ENCODE measurements at regions not wholly inside any gene's neighbourhood (a gene's known extent, or its start where the extent isn't known, plus 50 kb on each side); places are given as distances from the start of the nearest gene placed in this dataset.

DNA sequence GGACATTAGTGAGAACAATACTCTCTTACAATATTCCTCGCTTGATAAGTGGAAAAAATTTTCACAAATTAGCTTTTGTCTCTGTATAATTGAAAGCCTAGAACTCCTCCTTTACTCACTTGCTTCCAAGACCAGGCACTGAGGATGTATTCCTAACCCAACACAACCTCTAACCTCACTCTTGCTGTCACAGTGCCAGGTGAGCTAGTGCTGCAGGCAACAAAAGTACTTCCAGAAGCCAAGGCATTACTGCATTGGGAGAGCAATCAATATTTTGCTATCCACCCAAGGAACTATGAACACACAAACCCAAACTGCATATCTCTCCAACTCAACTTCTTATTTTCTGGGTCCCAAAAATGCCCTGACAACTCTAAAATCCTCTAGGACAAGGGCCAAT is 1081.0 kb downstream of the VRK1 start:
- dilution Hi-C loops (cut with HindIII; ENCODE audit: low sequenced_read_pairs, unreplicated experiment) (no loop called here), in situ Hi-C loops (cut with MboI; ENCODE audit: low sequenced_read_pairs) (no loop called here), intact Hi-C loops (cut with micrococcal nuclease) (no loop called here)
- Histone ChIP-seq H3K36me3 (ENCODE audit: control insufficient read depth, insufficient read depth, low read length) (no peaks in the 10 kb centered on the region), H2BK20ac (ENCODE audit: low read depth, low read length) (no peak overlapping the region), H4K8ac (ENCODE audit: low read depth in 2 of 2, low read length in 2 of 2) (no peak overlapping the region), H3K56ac (ENCODE audit: extremely low read depth, insufficient read depth, low read length) (no peak overlapping the region), H3K4ac (ENCODE audit: low read depth, low read length) (no peak overlapping the region), H3K9ac (ENCODE audit: low read depth, low read length) (no peak overlapping the region), H3K18ac (ENCODE audit: low read depth, low read length) (no peak overlapping the region), H4K5ac (ENCODE audit: low read depth, low read length) (no peak overlapping the region), H3K4me2 (ENCODE audit: low read depth, low read length) (no peak overlapping the region), H3K9me3 (ENCODE audit: control insufficient read depth, insufficient read depth, low read length) (peaks cover 21% of the 10 kb centered on the region), H3K4me3 (ENCODE audit: insufficient read depth, low read depth, low read length) (no peak overlapping the region), H2AFZ (replicated peaks; ENCODE audit: low read length, poor library complexity) (no peak overlapping the region), H4K20me1 (ENCODE audit: insufficient read depth, low read length) (no peaks in the 10 kb centered on the region), H2AK5ac (ENCODE audit: low read depth, low read length) (no peak overlapping the region), H3K79me1 (ENCODE audit: low read depth in 1 of 2, low read length in 2 of 2) (no peaks in the 10 kb centered on the region), H3K14ac (replicated peaks; ENCODE audit: low read depth, low read length) (no peak overlapping the region), H3K4me1 (ENCODE audit: control insufficient read depth, insufficient read depth, low read length) (no peaks in the 10 kb centered on the region), H3K27me3 (ENCODE audit: control insufficient read depth, insufficient read depth, low read length) (no peaks in the 10 kb centered on the region), H3K9me1 (ENCODE audit: insufficient read depth, low read length) (no peaks in the 10 kb centered on the region), H2BK120ac (ENCODE audit: low read depth, low read length) (no peak overlapping the region), H2AK9ac (replicated peaks; ENCODE audit: low read depth, low read length, poor library complexity) (no peak overlapping the region), H3K23ac (ENCODE audit: low read depth, low read length) (no peak overlapping the region), H4K91ac (ENCODE audit: insufficient read depth, low read depth, low read length) (no peak overlapping the region), H3K27ac (ENCODE audit: insufficient read depth, low read length) (no peak overlapping the region), H2BK5ac (ENCODE audit: low read depth, low read length, poor library complexity, severe bottlenecking) (no peak overlapping the region), H2BK15ac (ENCODE audit: low read depth, low read length) (no peak overlapping the region)
- POLR2A ChIA-PET (ENCODE audit: unreplicated experiment): no interaction called here
- WGBS, 2 experiments (ENCODE audit: extremely low coverage in 2 of 2, insufficient read length in 1 of 2): no CpG with 5 or more reads among the region's 1 CpG
- ATAC-seq (ENCODE audit: low read depth): no peak
- DNase-seq: no peak
- TF ChIP-seq POLR2A (IDR thresholded peaks at IDR 0.05; ENCODE audit: low read depth, low read length) (no peak), MAFK (IDR thresholded peaks at IDR 0.05; ENCODE audit: low read depth, low read length) (no peak), SMC3 (IDR thresholded peaks at IDR 0.05; ENCODE audit: low read depth, low read length) (no peak), CHD1 (IDR thresholded peaks at IDR 0.05; ENCODE audit: low read depth, low read length) (no peak), BHLHE40 (IDR thresholded peaks at IDR 0.05; ENCODE audit: low read depth, low read length) (no peak), RAD21 (IDR thresholded peaks at IDR 0.05; ENCODE audit: low read length) (no peak), NFE2L2 (IDR thresholded peaks at IDR 0.05; ENCODE audit: low read depth, low read length) (no peak), RCOR1 (IDR thresholded peaks at IDR 0.05; ENCODE audit: insufficient replicate concordance, low read length) (no peak), RFX5 (IDR thresholded peaks at IDR 0.05; ENCODE audit: low read depth, low read length) (no peak)
- TF ChIP-seq, protein P1, sequence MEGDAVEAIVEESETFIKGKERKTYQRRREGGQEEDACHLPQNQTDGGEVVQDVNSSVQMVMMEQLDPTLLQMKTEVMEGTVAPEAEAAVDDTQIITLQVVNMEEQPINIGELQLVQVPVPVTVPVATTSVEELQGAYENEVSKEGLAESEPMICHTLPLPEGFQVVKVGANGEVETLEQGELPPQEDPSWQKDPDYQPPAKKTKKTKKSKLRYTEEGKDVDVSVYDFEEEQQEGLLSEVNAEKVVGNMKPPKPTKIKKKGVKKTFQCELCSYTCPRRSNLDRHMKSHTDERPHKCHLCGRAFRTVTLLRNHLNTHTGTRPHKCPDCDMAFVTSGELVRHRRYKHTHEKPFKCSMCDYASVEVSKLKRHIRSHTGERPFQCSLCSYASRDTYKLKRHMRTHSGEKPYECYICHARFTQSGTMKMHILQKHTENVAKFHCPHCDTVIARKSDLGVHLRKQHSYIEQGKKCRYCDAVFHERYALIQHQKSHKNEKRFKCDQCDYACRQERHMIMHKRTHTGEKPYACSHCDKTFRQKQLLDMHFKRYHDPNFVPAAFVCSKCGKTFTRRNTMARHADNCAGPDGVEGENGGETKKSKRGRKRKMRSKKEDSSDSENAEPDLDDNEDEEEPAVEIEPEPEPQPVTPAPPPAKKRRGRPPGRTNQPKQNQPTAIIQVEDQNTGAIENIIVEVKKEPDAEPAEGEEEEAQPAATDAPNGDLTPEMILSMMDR (conservative IDR thresholded peaks at IDR 0.05; ENCODE audit: low read depth, low read length): no peak
- TF ChIP-seq, protein P2, sequence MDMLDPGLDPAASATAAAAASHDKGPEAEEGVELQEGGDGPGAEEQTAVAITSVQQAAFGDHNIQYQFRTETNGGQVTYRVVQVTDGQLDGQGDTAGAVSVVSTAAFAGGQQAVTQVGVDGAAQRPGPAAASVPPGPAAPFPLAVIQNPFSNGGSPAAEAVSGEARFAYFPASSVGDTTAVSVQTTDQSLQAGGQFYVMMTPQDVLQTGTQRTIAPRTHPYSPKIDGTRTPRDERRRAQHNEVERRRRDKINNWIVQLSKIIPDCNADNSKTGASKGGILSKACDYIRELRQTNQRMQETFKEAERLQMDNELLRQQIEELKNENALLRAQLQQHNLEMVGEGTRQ (IDR thresholded peaks at IDR 0.05; ENCODE audit: low read depth, low read length): no peak
- BruUV-seq (replicated peaks): no TSS peak
- CTCF ChIA-PET: no interaction called here

All from IMR-90 (cell line).